ENCODE measurements at regions not wholly inside any gene's neighbourhood (a gene's known extent, or its start where the extent isn't known, plus 50 kb on each side); places are given as distances from the start of the nearest gene placed in this dataset.

DNA sequence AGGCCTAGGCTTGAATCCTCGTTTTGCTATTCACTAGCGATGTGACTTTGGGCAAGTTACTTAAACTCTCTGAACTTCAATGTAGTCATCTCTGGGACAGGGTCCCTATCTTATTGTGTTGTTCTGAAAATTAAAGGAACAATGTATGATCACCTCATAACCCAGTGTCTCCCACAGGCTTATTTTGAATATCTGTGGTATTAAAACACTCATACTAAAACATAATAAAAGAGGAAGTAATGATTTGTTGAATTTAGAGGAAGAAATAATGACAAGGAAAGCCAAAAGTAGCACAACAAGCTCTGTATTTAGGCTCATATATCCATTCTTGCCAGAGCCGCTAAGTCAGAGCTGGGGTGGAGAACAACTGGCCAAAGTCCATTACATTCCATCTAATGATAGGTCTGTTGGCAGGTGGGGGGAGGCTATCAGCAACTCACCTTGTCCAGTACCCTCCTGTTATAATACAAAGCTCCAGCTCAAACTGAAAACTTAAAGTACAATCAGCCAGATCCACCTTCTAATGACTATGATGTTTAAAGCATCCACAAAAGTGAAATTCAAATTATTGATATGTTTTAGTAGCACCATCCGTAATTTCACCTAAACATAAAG, 64.5 kb upstream of the LSM6 start:
- H3K4me1 Mint-ChIP-seq, result no peaks in the 10 kb centered on the region
- no peak overlapping the region for H3K27ac Mint-ChIP-seq
- H3K27me3 Mint-ChIP-seq (ENCODE audit: low read depth in 2 of 2), result peaks cover 9 to 16% of the 10 kb centered on the region in 2 donors
- no peaks in the 10 kb centered on the region for H3K9me3 Mint-ChIP-seq
- Histone ChIP-seq H3K27ac (ENCODE audit: low read length) (no peak overlapping the region), H3K36me3 (ENCODE audit: control insufficient read depth, insufficient read depth, low read length) (no peaks in the 10 kb centered on the region), H3K4me3 (ENCODE audit: low read length) (no peak overlapping the region), H3K27me3 (ENCODE audit: control insufficient read depth, insufficient read depth, low read length) (no peaks in the 10 kb centered on the region), H3K4me1 (ENCODE audit: control insufficient read depth, insufficient read depth, low read length) (peaks cover 6% of the 10 kb centered on the region), H3K9me3 (ENCODE audit: control insufficient read depth, insufficient read depth, low read length) (no peaks in the 10 kb centered on the region)
- 90% methylated on average over 2 of the region's 4 CpGs for WGBS (ENCODE audit: insufficient coverage)
- H3K36me3 Mint-ChIP-seq, result no peaks in the 10 kb centered on the region
- ATAC-seq (no peak), DNase-seq (no peak)
- H3K4me3 Mint-ChIP-seq, result no peak overlapping the region
- intact Hi-C loops (cut with micrococcal nuclease), result no loop called here
- TF ChIP-seq, protein P1, sequence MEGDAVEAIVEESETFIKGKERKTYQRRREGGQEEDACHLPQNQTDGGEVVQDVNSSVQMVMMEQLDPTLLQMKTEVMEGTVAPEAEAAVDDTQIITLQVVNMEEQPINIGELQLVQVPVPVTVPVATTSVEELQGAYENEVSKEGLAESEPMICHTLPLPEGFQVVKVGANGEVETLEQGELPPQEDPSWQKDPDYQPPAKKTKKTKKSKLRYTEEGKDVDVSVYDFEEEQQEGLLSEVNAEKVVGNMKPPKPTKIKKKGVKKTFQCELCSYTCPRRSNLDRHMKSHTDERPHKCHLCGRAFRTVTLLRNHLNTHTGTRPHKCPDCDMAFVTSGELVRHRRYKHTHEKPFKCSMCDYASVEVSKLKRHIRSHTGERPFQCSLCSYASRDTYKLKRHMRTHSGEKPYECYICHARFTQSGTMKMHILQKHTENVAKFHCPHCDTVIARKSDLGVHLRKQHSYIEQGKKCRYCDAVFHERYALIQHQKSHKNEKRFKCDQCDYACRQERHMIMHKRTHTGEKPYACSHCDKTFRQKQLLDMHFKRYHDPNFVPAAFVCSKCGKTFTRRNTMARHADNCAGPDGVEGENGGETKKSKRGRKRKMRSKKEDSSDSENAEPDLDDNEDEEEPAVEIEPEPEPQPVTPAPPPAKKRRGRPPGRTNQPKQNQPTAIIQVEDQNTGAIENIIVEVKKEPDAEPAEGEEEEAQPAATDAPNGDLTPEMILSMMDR (IDR thresholded peaks at IDR 0.05), result no peak

DNA sequence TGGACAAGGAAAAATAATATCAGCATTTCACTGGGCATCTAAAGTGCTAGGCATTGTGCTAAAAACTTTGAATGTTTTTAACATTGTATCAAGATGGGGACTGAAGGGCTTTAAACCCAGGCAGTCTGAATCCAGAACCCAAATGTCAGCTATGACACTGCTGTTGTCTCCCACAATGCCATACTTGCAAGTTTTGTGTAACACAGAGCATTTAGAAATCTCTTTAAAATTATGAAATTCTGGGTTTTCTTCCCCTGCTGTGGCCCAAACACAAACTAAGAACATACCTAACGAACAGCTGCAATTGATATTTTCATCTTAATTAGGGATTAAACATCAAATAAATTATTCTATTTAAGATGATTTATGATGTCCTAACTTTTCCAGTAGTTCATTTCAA, 66.8 kb upstream of the LSM6 start:
- no peak overlapping the region for H3K27ac ChIP-seq (ENCODE audit: low read length)
- H3K36me3 ChIP-seq (ENCODE audit: control insufficient read depth, insufficient read depth, low read length), result no peaks in the 10 kb centered on the region
- DNase-seq (no peak), ATAC-seq (no peak)
- Mint-ChIP-seq H3K4me3 (no peak overlapping the region), H3K4me1 (no peaks in the 10 kb centered on the region), H3K27ac (no peak overlapping the region), H3K9me3 (no peaks in the 10 kb centered on the region), H3K27me3 (ENCODE audit: low read depth in 2 of 2) (peaks cover 6 to 7% of the 10 kb centered on the region in 2 donors), H3K36me3 (no peaks in the 10 kb centered on the region)
- TF ChIP-seq, protein P1 (IDR thresholded peaks at IDR 0.05), result no peak
- H3K9me3 ChIP-seq (ENCODE audit: control insufficient read depth, insufficient read depth, low read length), result no peaks in the 10 kb centered on the region
- no CpG with 5 or more reads among the region's 1 CpG for WGBS (ENCODE audit: insufficient coverage)
- intact Hi-C loops (cut with micrococcal nuclease), result no loop called here
- peaks cover 6% of the 10 kb centered on the region for H3K4me1 ChIP-seq (ENCODE audit: control insufficient read depth, insufficient read depth, low read length)
- no peak overlapping the region for H3K4me3 ChIP-seq (ENCODE audit: low read length)
- no peaks in the 10 kb centered on the region for H3K27me3 ChIP-seq (ENCODE audit: control insufficient read depth, insufficient read depth, low read length)

GRCh38 chr4:146107587-146108240, 67.8 kb upstream of the LSM6 start:
- 94% methylated on average over 3 of the region's 3 CpGs for WGBS (ENCODE audit: insufficient coverage)
- intact Hi-C loops (cut with micrococcal nuclease), result no loop called here
- no peak overlapping the region for H3K27ac Mint-ChIP-seq
- TF ChIP-seq, protein P1 (IDR thresholded peaks at IDR 0.05), result no peak
- H3K4me3 Mint-ChIP-seq, result no peak overlapping the region
- Histone ChIP-seq H3K27ac (ENCODE audit: low read length) (no peak overlapping the region), H3K9me3 (ENCODE audit: control insufficient read depth, insufficient read depth, low read length) (no peaks in the 10 kb centered on the region), H3K36me3 (ENCODE audit: control insufficient read depth, insufficient read depth, low read length) (no peaks in the 10 kb centered on the region), H3K27me3 (ENCODE audit: control insufficient read depth, insufficient read depth, low read length) (no peaks in the 10 kb centered on the region), H3K4me3 (ENCODE audit: low read length) (no peak overlapping the region), H3K4me1 (ENCODE audit: control insufficient read depth, insufficient read depth, low read length) (peaks cover 3% of the 10 kb centered on the region)
- H3K9me3 Mint-ChIP-seq, result no peaks in the 10 kb centered on the region
- peaks cover 0 to 3% of the 10 kb centered on the region in 2 donors for H3K27me3 Mint-ChIP-seq (ENCODE audit: low read depth in 2 of 2)
- ATAC-seq (no peak), DNase-seq (no peak)
- no peaks in the 10 kb centered on the region for H3K4me1 Mint-ChIP-seq
- no peaks in the 10 kb centered on the region for H3K36me3 Mint-ChIP-seq

DNA sequence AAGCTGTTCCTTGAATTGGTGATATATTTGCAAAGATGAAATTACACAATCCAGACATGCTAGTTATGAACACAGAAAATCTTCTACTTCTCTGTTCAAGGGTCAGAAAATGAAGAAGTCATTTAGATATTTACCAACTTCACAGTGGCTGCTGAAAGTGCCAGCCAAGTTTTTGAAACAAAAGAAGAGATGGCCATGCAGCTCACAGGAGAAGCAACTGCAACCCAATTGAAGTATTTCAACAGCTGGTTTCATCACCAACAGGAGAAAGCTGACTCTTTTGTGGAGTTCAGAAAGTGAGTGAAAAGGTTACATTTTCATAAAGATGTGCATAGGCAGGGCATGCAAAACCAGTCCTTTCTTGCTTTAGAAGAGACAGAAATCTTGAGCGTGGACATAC, 70.1 kb upstream of the LSM6 start:
- no peaks in the 10 kb centered on the region for H3K27me3 ChIP-seq (ENCODE audit: control insufficient read depth, insufficient read depth, low read length)
- 92% methylated on average over 1 of the region's 1 CpG for WGBS (ENCODE audit: insufficient coverage)
- no peak overlapping the region for H3K4me3 Mint-ChIP-seq
- ATAC-seq, result no peak
- peaks cover 2% of the 10 kb centered on the region for H3K4me1 ChIP-seq (ENCODE audit: control insufficient read depth, insufficient read depth, low read length)
- H3K27me3 Mint-ChIP-seq (ENCODE audit: low read depth in 2 of 2), result peaks cover 0 to 5% of the 10 kb centered on the region in 2 donors
- H3K9me3 ChIP-seq (ENCODE audit: control insufficient read depth, insufficient read depth, low read length), result no peaks in the 10 kb centered on the region
- no peaks in the 10 kb centered on the region for H3K36me3 ChIP-seq (ENCODE audit: control insufficient read depth, insufficient read depth, low read length)
- H3K4me3 ChIP-seq (ENCODE audit: low read length), result no peak overlapping the region
- intact Hi-C loops (cut with micrococcal nuclease), result no loop called here
- no peak for DNase-seq
- no peaks in the 10 kb centered on the region for H3K4me1 Mint-ChIP-seq
- H3K9me3 Mint-ChIP-seq, result no peaks in the 10 kb centered on the region
- no peak overlapping the region for H3K27ac Mint-ChIP-seq
- no peak overlapping the region for H3K27ac ChIP-seq (ENCODE audit: low read length)
- no peaks in the 10 kb centered on the region for H3K36me3 Mint-ChIP-seq
- TF ChIP-seq, protein P1 (IDR thresholded peaks at IDR 0.05), result no peak
